Ishikawa (cell line): ENCODE measurements at regions not wholly inside any gene's neighbourhood (a gene's known extent, or its start where the extent isn't known, plus 50 kb on each side); places are given as distances from the start of the nearest gene placed in this dataset.

Experiments used
- CEBPB ChIP-seq: IDR thresholded peaks from 2 replicates; pipeline ENCODE4 v1.6.1; 2012
- CREB1 ChIP-seq: IDR thresholded peaks from 2 replicates; pipeline ENCODE4 v1.6.1; 2012; ENCODE audit warnings: low read depth
- EGR1 ChIP-seq: IDR thresholded peaks from 2 replicates; pipeline ENCODE4 v1.6.1; 2012
- EP300 ChIP-seq: IDR thresholded peaks from 2 replicates; pipeline ENCODE4 v1.6.1; 2012; ENCODE audit warnings: borderline replicate concordance
- FOXM1 ChIP-seq: IDR thresholded peaks from 2 replicates; pipeline ENCODE4 v1.6.1; 2012; ENCODE audit warnings: low read depth, borderline replicate concordance
- MAX ChIP-seq: IDR thresholded peaks from 2 replicates; pipeline ENCODE4 v1.6.1; 2012
- REST ChIP-seq: IDR thresholded peaks from 2 replicates; pipeline ENCODE4 v1.6.1; 2012; ENCODE audit warnings: low read depth, mild to moderate bottlenecking
- TAF1 ChIP-seq: IDR thresholded peaks from 2 replicates; pipeline ENCODE4 v1.6.1; 2012; ENCODE audit warnings: low read depth, mild to moderate bottlenecking
- TCF12 ChIP-seq: IDR thresholded peaks from 2 replicates; pipeline ENCODE4 v1.6.1; 2012; ENCODE audit warnings: low read depth
- YY1 ChIP-seq: IDR thresholded peaks from 2 replicates; pipeline ENCODE4 v1.6.1; 2012; ENCODE audit warnings: low read depth

- TF ChIP-seq FOXM1 (no peak), EP300 (no peak), CEBPB (no peak), MAX (no peak), YY1 (no peak), TAF1 (no peak), EGR1 (no peak), TCF12 (no peak), REST (no peak), CREB1 (no peak)
These were observed 103.1 kb downstream of the HOXA1 start for GRCh38 chr7:26992670-26993069.
